ENCODE measurements at regions not wholly inside any gene's neighbourhood (a gene's known extent, or its start where the extent isn't known, plus 50 kb on each side); places are given as distances from the start of the nearest gene placed in this dataset.
A peak's percentile ranks its signal among the peaks of the same experiment; 100 is the strongest.

GRCh38 chr3:127462111-127462655, 128.3 kb downstream of the TPRA1 start:
- no peaks in the 10 kb centered on the region for H3K36me3 Mint-ChIP-seq (ENCODE audit: insufficient read depth)
- no peak for ATAC-seq (replicated peaks; ENCODE audit: extremely low read depth, poor library complexity, severe bottlenecking)
- DNase-seq (ENCODE audit: low spot score in 2 of 2) = no peak
- H3K4me3 Mint-ChIP-seq = no peak overlapping the region
- H3K9me3 Mint-ChIP-seq = no peaks in the 10 kb centered on the region
- peaks cover 65% of the 10 kb centered on the region for H3K27me3 Mint-ChIP-seq
- H3K4me1 Mint-ChIP-seq = no peaks in the 10 kb centered on the region
- H3K27ac Mint-ChIP-seq (ENCODE audit: low read depth) = no peak overlapping the region

- DNase-seq (ENCODE audit: low spot score in 2 of 2) = no peak
- no peaks in the 10 kb centered on the region for H3K9me3 Mint-ChIP-seq
- H3K27ac Mint-ChIP-seq (ENCODE audit: low read depth) = no peak overlapping the region
- H3K27me3 Mint-ChIP-seq = peaks cover 73% of the 10 kb centered on the region
- H3K36me3 Mint-ChIP-seq (ENCODE audit: insufficient read depth) = no peaks in the 10 kb centered on the region
- ATAC-seq (replicated peaks; ENCODE audit: extremely low read depth, poor library complexity, severe bottlenecking) = no peak
- H3K4me1 Mint-ChIP-seq = peaks cover 2% of the 10 kb centered on the region
- H3K4me3 Mint-ChIP-seq = no peak overlapping the region
These were observed 129.1 kb downstream of the TPRA1 start for GRCh38 chr3:127461286-127461910.

GRCh38 chr3:127459891-127460290, 130.6 kb downstream of the TPRA1 start:
- no peak overlapping the region for H3K27ac Mint-ChIP-seq (ENCODE audit: low read depth)
- H3K27me3 Mint-ChIP-seq = peaks cover 78% of the 10 kb centered on the region
- H3K36me3 Mint-ChIP-seq (ENCODE audit: insufficient read depth) = no peaks in the 10 kb centered on the region
- DNase-seq (ENCODE audit: low spot score in 2 of 2) = no peak
- no peaks in the 10 kb centered on the region for H3K9me3 Mint-ChIP-seq
- peaks cover 12% of the 10 kb centered on the region for H3K4me1 Mint-ChIP-seq
- no peak overlapping the region for H3K4me3 Mint-ChIP-seq
- ATAC-seq (replicated peaks; ENCODE audit: extremely low read depth, poor library complexity, severe bottlenecking) = no peak

- Mint-ChIP-seq H3K36me3 (ENCODE audit: insufficient read depth) (no peaks in the 10 kb centered on the region), H3K4me3 (no peak overlapping the region), H3K9me3 (no peaks in the 10 kb centered on the region), H3K4me1 (peaks cover 12% of the 10 kb centered on the region), H3K27me3 (peaks cover 78% of the 10 kb centered on the region), H3K27ac (ENCODE audit: low read depth) (no peak overlapping the region)
- no peak for ATAC-seq (replicated peaks; ENCODE audit: extremely low read depth, poor library complexity, severe bottlenecking)
- no peak for DNase-seq (ENCODE audit: low spot score in 2 of 2)
These were observed 131.6 kb downstream of the TPRA1 start for GRCh38 chr3:127458696-127459604.

GRCh38 chr3:127457546-127458145, 132.9 kb downstream of the TPRA1 start:
- Mint-ChIP-seq H3K27ac (ENCODE audit: low read depth) (no peak overlapping the region), H3K9me3 (no peaks in the 10 kb centered on the region), H3K36me3 (ENCODE audit: insufficient read depth) (no peaks in the 10 kb centered on the region), H3K27me3 (peaks cover 86% of the 10 kb centered on the region), H3K4me1 (peaks cover 12% of the 10 kb centered on the region), H3K4me3 (no peak overlapping the region)
- ATAC-seq (replicated peaks; ENCODE audit: extremely low read depth, poor library complexity, severe bottlenecking) (no peak), DNase-seq (ENCODE audit: low spot score in 2 of 2) (no peak)

GRCh38 chr3:127457094-127457475, 133.4 kb downstream of the TPRA1 start:
- Mint-ChIP-seq H3K9me3 (no peaks in the 10 kb centered on the region), H3K27me3 (peaks cover 91% of the 10 kb centered on the region), H3K4me3 (no peak overlapping the region), H3K4me1 (peaks cover 12% of the 10 kb centered on the region), H3K27ac (ENCODE audit: low read depth) (no peak overlapping the region), H3K36me3 (ENCODE audit: insufficient read depth) (no peaks in the 10 kb centered on the region)
- DNase-seq (ENCODE audit: low spot score in 2 of 2) = no peak
- no peak for ATAC-seq (replicated peaks; ENCODE audit: extremely low read depth, poor library complexity, severe bottlenecking)

GRCh38 chr3:127456471-127457093, 134.0 kb downstream of the TPRA1 start:
- Mint-ChIP-seq H3K4me3 (no peak overlapping the region), H3K27ac (ENCODE audit: low read depth) (no peak overlapping the region), H3K9me3 (no peaks in the 10 kb centered on the region), H3K4me1 (peaks cover 12% of the 10 kb centered on the region), H3K36me3 (ENCODE audit: insufficient read depth) (no peaks in the 10 kb centered on the region), H3K27me3 (peaks cover 92% of the 10 kb centered on the region)
- DNase-seq (ENCODE audit: low spot score in 2 of 2) (no peak), ATAC-seq (replicated peaks; ENCODE audit: extremely low read depth, poor library complexity, severe bottlenecking) (no peak)

GRCh38 chr3:127455541-127456450, 134.7 kb downstream of the TPRA1 start:
- peaks cover 12% of the 10 kb centered on the region for H3K4me1 Mint-ChIP-seq
- ATAC-seq (replicated peaks; ENCODE audit: extremely low read depth, poor library complexity, severe bottlenecking) = peak; percentile 46
- H3K9me3 Mint-ChIP-seq = no peaks in the 10 kb centered on the region
- H3K4me3 Mint-ChIP-seq = peak overlapping the region; percentile 8
- peaks cover 88% of the 10 kb centered on the region for H3K27me3 Mint-ChIP-seq
- no peak overlapping the region for H3K27ac Mint-ChIP-seq (ENCODE audit: low read depth)
- no peak for DNase-seq (ENCODE audit: low spot score in 2 of 2)
- H3K36me3 Mint-ChIP-seq (ENCODE audit: insufficient read depth) = no peaks in the 10 kb centered on the region

GRCh38 chr3:127454968-127455367, 135.6 kb downstream of the TPRA1 start:
- Mint-ChIP-seq H3K9me3 (no peaks in the 10 kb centered on the region), H3K4me1 (peaks cover 12% of the 10 kb centered on the region), H3K27me3 (peaks cover 86% of the 10 kb centered on the region), H3K4me3 (peak overlapping the region; percentile 8), H3K36me3 (ENCODE audit: insufficient read depth) (no peaks in the 10 kb centered on the region), H3K27ac (ENCODE audit: low read depth) (no peak overlapping the region)
- ATAC-seq (replicated peaks; ENCODE audit: extremely low read depth, poor library complexity, severe bottlenecking) = no peak
- no peak for DNase-seq (ENCODE audit: low spot score in 2 of 2)

- Mint-ChIP-seq H3K36me3 (ENCODE audit: insufficient read depth) (no peaks in the 10 kb centered on the region), H3K27me3 (peaks cover 86% of the 10 kb centered on the region), H3K4me1 (peaks cover 12% of the 10 kb centered on the region), H3K4me3 (no peak overlapping the region), H3K9me3 (no peaks in the 10 kb centered on the region), H3K27ac (ENCODE audit: low read depth) (no peak overlapping the region)
- ATAC-seq (replicated peaks; ENCODE audit: extremely low read depth, poor library complexity, severe bottlenecking) = no peak
- DNase-seq (ENCODE audit: low spot score in 2 of 2) = no peak
These were observed 136.5 kb downstream of the TPRA1 start for GRCh38 chr3:127454051-127454450.

- peaks cover 86% of the 10 kb centered on the region for H3K27me3 Mint-ChIP-seq
- H3K36me3 Mint-ChIP-seq (ENCODE audit: insufficient read depth) = no peaks in the 10 kb centered on the region
- peaks cover 12% of the 10 kb centered on the region for H3K4me1 Mint-ChIP-seq
- H3K27ac Mint-ChIP-seq (ENCODE audit: low read depth) = no peak overlapping the region
- ATAC-seq (replicated peaks; ENCODE audit: extremely low read depth, poor library complexity, severe bottlenecking) (no peak), DNase-seq (ENCODE audit: low spot score in 2 of 2) (no peak)
- no peaks in the 10 kb centered on the region for H3K9me3 Mint-ChIP-seq
- H3K4me3 Mint-ChIP-seq = no peak overlapping the region
These were observed 138.2 kb downstream of the TPRA1 start for GRCh38 chr3:127452321-127452821.

Data from central memory CD8-positive, alpha-beta T cell (primary cell).